ENCODE measurements at regions not wholly inside any gene's neighbourhood (a gene's known extent, or its start where the extent isn't known, plus 50 kb on each side); places are given as distances from the start of the nearest gene placed in this dataset.

DNA sequence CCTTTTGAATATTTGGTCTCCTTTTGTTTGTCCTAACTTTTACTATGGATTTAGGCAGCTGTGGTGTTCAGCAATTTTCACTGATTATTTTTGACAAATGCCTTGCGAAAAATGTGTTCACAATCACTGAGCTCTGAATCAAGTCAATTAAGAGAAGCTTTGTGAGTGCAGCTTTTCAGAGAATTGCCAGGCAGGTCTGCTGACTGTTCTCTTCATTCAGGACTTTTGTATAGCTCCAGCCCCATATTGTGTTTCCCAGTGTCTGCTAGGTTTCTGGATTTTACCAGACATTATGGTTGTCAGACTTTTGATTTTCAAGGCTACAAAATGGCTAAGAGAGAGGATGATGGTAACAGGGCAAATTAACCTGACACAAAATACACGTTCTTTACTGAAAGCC lies 1055.9 kb downstream of the CDH18 start:
- no peak for TF ChIP-seq POLR2A (IDR thresholded peaks at IDR 0.05)
- TF ChIP-seq, protein P1, sequence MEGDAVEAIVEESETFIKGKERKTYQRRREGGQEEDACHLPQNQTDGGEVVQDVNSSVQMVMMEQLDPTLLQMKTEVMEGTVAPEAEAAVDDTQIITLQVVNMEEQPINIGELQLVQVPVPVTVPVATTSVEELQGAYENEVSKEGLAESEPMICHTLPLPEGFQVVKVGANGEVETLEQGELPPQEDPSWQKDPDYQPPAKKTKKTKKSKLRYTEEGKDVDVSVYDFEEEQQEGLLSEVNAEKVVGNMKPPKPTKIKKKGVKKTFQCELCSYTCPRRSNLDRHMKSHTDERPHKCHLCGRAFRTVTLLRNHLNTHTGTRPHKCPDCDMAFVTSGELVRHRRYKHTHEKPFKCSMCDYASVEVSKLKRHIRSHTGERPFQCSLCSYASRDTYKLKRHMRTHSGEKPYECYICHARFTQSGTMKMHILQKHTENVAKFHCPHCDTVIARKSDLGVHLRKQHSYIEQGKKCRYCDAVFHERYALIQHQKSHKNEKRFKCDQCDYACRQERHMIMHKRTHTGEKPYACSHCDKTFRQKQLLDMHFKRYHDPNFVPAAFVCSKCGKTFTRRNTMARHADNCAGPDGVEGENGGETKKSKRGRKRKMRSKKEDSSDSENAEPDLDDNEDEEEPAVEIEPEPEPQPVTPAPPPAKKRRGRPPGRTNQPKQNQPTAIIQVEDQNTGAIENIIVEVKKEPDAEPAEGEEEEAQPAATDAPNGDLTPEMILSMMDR (IDR thresholded peaks at IDR 0.05) = no peak

Measured in uterus (tissue), 2 donors.